Activated CD8-positive, alpha-beta memory T cell treated with anti-CD3 and anti-CD28 coated beads for 36 hours (primary cell): ENCODE measurements at regions not wholly inside any gene's neighbourhood (a gene's known extent, or its start where the extent isn't known, plus 50 kb on each side); places are given as distances from the start of the nearest gene placed in this dataset.

Source experiments
- CTCF ChIA-PET: fragments of 350-600 bp; sonication (Branson Sonifier 250); formaldehyde crosslinking; loops from one replicate; lab custom pipeline; 2021; ENCODE audit warnings: antibody characterized with exemption; lab: Charles Lee
- POLR2A ChIA-PET: fragments of 350-600 bp; sonication (Branson Sonifier 250); formaldehyde crosslinking; loops from one replicate; lab custom pipeline; 2021; ENCODE audit warnings: antibody characterized with exemption; lab: Charles Lee

- ChIA-PET CTCF (no interaction called here), POLR2A (no interaction called here)
Observed at GRCh38 chr10:91032611-91033206, 111.8 kb upstream of the ANKRD1 start.

- POLR2A ChIA-PET = no interaction called here
- CTCF ChIA-PET = no interaction called here
Observed at GRCh38 chr10:91033324-91033950, 112.5 kb upstream of the ANKRD1 start.

- POLR2A ChIA-PET = no interaction called here
- CTCF ChIA-PET = no interaction called here
Observed at GRCh38 chr10:91034042-91034441, 113.2 kb upstream of the ANKRD1 start.

- CTCF ChIA-PET = interaction anchor here (1.0 kb wide), 1 partner anchor 29 kb away, joined by 3 read pairs; no protein-coding TSS in a partner anchor
- POLR2A ChIA-PET = no interaction called here
Observed at GRCh38 chr10:91034494-91035159, 113.7 kb upstream of the ANKRD1 start.

- ChIA-PET POLR2A (no interaction called here), CTCF (interaction anchor here (0.6 to 1.0 kb wide), 2 partner anchors 30 to 92 kb away, joined by 3 to 4 read pairs; no protein-coding TSS in a partner anchor)
Observed at GRCh38 chr10:91035650-91036292, 114.9 kb upstream of the ANKRD1 start.

GRCh38 chr10:91036807-91037411 is 116.0 kb upstream of the ANKRD1 start:
- ChIA-PET CTCF (no interaction called here), POLR2A (no interaction called here)

- POLR2A ChIA-PET = no interaction called here
- CTCF ChIA-PET = no interaction called here
Observed at GRCh38 chr10:91038971-91039370, 118.1 kb upstream of the ANKRD1 start.

- CTCF ChIA-PET = no interaction called here
- POLR2A ChIA-PET = no interaction called here
Observed at GRCh38 chr10:91040343-91040742, 119.5 kb upstream of the ANKRD1 start.

- ChIA-PET CTCF (no interaction called here), POLR2A (no interaction called here)
Observed at GRCh38 chr10:91042069-91042468, 121.2 kb upstream of the ANKRD1 start.

GRCh38 chr10:91043173-91043910 is 122.5 kb upstream of the ANKRD1 start:
- ChIA-PET POLR2A (no interaction called here), CTCF (interaction anchor here (0.7 to 1.0 kb wide), 2 partner anchors 231 to 255 kb away, joined by 4 to 6 read pairs; no protein-coding TSS in a partner anchor)

GRCh38 chr10:91046869-91047268 is 126.0 kb upstream of the ANKRD1 start:
- ChIA-PET CTCF (no interaction called here), POLR2A (no interaction called here)

GRCh38 chr10:91048380-91048779 is 127.5 kb upstream of the ANKRD1 start:
- ChIA-PET POLR2A (no interaction called here), CTCF (no interaction called here)

GRCh38 chr10:91049296-91049987 is 128.6 kb upstream of the ANKRD1 start:
- ChIA-PET CTCF (no interaction called here), POLR2A (no interaction called here)

GRCh38 chr10:91049988-91050360 is 129.1 kb upstream of the ANKRD1 start:
- POLR2A ChIA-PET = no interaction called here
- CTCF ChIA-PET = no interaction called here

GRCh38 chr10:91050371-91051034 is 129.6 kb upstream of the ANKRD1 start:
- ChIA-PET POLR2A (no interaction called here), CTCF (interaction anchor here (1.7 kb wide), 1 partner anchor 200 kb away, joined by 3 read pairs; no protein-coding TSS in a partner anchor)

- ChIA-PET POLR2A (no interaction called here), CTCF (interaction anchor here (1.7 kb wide), 1 partner anchor 199 kb away, joined by 3 read pairs; no protein-coding TSS in a partner anchor)
Observed at GRCh38 chr10:91051829-91052228, 130.9 kb upstream of the ANKRD1 start.

- POLR2A ChIA-PET = no interaction called here
- CTCF ChIA-PET = no interaction called here
Observed at GRCh38 chr10:91054325-91054724, 133.4 kb upstream of the ANKRD1 start.

- ChIA-PET CTCF (no interaction called here), POLR2A (no interaction called here)
Observed at GRCh38 chr10:91061187-91061586, 140.3 kb upstream of the ANKRD1 start.
